ENCODE measurements at regions not wholly inside any gene's neighbourhood (a gene's known extent, or its start where the extent isn't known, plus 50 kb on each side); places are given as distances from the start of the nearest gene placed in this dataset.

GRCh38 chr3:106004826-106005225 is 136.0 kb upstream of the CBLB start:
- peak overlapping the region; percentile 69 for H3K27ac ChIP-seq
- no peaks in the 10 kb centered on the region for H3K9me2 ChIP-seq (replicated peaks; ENCODE audit: insufficient read depth)
- H3K4me3 ChIP-seq: no peak overlapping the region
- whole genome bisulfite sequencing (ENCODE audit: low lambda C conversion rate, missing lambda C conversion rate): 92% methylated on average over 3 of the region's 3 CpGs
- no peaks in the 10 kb centered on the region for H3K9me3 ChIP-seq (ENCODE audit: low read depth)
- no peaks in the 10 kb centered on the region for H4K20me1 ChIP-seq (ENCODE audit: insufficient read depth, poor library complexity, severe bottlenecking)
- peak overlapping the region; percentile 42 for H3K4me2 ChIP-seq
- H3K36me3 ChIP-seq (replicated peaks; ENCODE audit: insufficient read depth, low read depth): no peaks in the 10 kb centered on the region
- no peaks in the 10 kb centered on the region for H3K79me2 ChIP-seq
- H3K4me1 ChIP-seq (ENCODE audit: insufficient read depth): no peaks in the 10 kb centered on the region
- no peaks in the 10 kb centered on the region for H3K27me3 ChIP-seq
- TF ChIP-seq EZH2 (IDR thresholded peaks at IDR 0.05; ENCODE audit: borderline replicate concordance): no peak
- TF ChIP-seq CTCF (IDR thresholded peaks at IDR 0.05; ENCODE audit: poor library complexity): no peak
- no peak for TF ChIP-seq EZH2phosphoT487 (IDR thresholded peaks at IDR 0.05; ENCODE audit: low read depth, severe bottlenecking, unreplicated experiment)
- H2AFZ ChIP-seq: no peak overlapping the region
- DNase-seq (ENCODE audit: low spot score): no peak

GRCh38 chr3:106006001-106006400 is 137.2 kb upstream of the CBLB start:
- H2AFZ ChIP-seq: no peak overlapping the region
- no peak overlapping the region for H3K4me3 ChIP-seq
- no peaks in the 10 kb centered on the region for H3K9me3 ChIP-seq (ENCODE audit: low read depth)
- H3K9me2 ChIP-seq (replicated peaks; ENCODE audit: insufficient read depth): no peaks in the 10 kb centered on the region
- no peaks in the 10 kb centered on the region for H3K36me3 ChIP-seq (replicated peaks; ENCODE audit: insufficient read depth, low read depth)
- H3K27me3 ChIP-seq: no peaks in the 10 kb centered on the region
- no peak overlapping the region for H3K27ac ChIP-seq
- WGBS (ENCODE audit: low lambda C conversion rate, missing lambda C conversion rate): 87% methylated on average over 5 of the region's 5 CpGs
- no peaks in the 10 kb centered on the region for H3K79me2 ChIP-seq
- H3K4me1 ChIP-seq (ENCODE audit: insufficient read depth): no peaks in the 10 kb centered on the region
- DNase-seq (ENCODE audit: low spot score): no peak
- no peak for TF ChIP-seq EZH2phosphoT487 (IDR thresholded peaks at IDR 0.05; ENCODE audit: low read depth, severe bottlenecking, unreplicated experiment)
- no peak for TF ChIP-seq EZH2 (IDR thresholded peaks at IDR 0.05; ENCODE audit: borderline replicate concordance)
- TF ChIP-seq CTCF (IDR thresholded peaks at IDR 0.05; ENCODE audit: poor library complexity): no peak
- no peak overlapping the region for H3K4me2 ChIP-seq
- H4K20me1 ChIP-seq (ENCODE audit: insufficient read depth, poor library complexity, severe bottlenecking): no peaks in the 10 kb centered on the region

- Histone ChIP-seq H3K79me2 (no peaks in the 10 kb centered on the region), H3K4me3 (no peak overlapping the region), H4K20me1 (ENCODE audit: insufficient read depth, poor library complexity, severe bottlenecking) (no peaks in the 10 kb centered on the region), H3K9me2 (replicated peaks; ENCODE audit: insufficient read depth) (no peaks in the 10 kb centered on the region), H3K9me3 (ENCODE audit: low read depth) (no peaks in the 10 kb centered on the region), H2AFZ (no peak overlapping the region), H3K27me3 (no peaks in the 10 kb centered on the region), H3K36me3 (replicated peaks; ENCODE audit: insufficient read depth, low read depth) (no peaks in the 10 kb centered on the region), H3K4me1 (ENCODE audit: insufficient read depth) (no peaks in the 10 kb centered on the region), H3K4me2 (no peak overlapping the region), H3K27ac (no peak overlapping the region)
- TF ChIP-seq CTCF (IDR thresholded peaks at IDR 0.05; ENCODE audit: poor library complexity) (no peak), EZH2phosphoT487 (IDR thresholded peaks at IDR 0.05; ENCODE audit: low read depth, severe bottlenecking, unreplicated experiment) (no peak), EZH2 (IDR thresholded peaks at IDR 0.05; ENCODE audit: borderline replicate concordance) (no peak)
- WGBS (ENCODE audit: low lambda C conversion rate, missing lambda C conversion rate): 84% methylated on average over 2 of the region's 2 CpGs
- DNase-seq (ENCODE audit: low spot score): no peak
Observed at GRCh38 chr3:106006571-106006970, 137.8 kb upstream of the CBLB start.

- 91% methylated on average over 3 of the region's 3 CpGs for WGBS (ENCODE audit: low lambda C conversion rate, missing lambda C conversion rate)
- Histone ChIP-seq H3K4me3 (no peak overlapping the region), H4K20me1 (ENCODE audit: insufficient read depth, poor library complexity, severe bottlenecking) (no peaks in the 10 kb centered on the region), H3K79me2 (no peaks in the 10 kb centered on the region), H3K27me3 (no peaks in the 10 kb centered on the region), H3K36me3 (replicated peaks; ENCODE audit: insufficient read depth, low read depth) (no peaks in the 10 kb centered on the region), H3K9me3 (ENCODE audit: low read depth) (no peaks in the 10 kb centered on the region), H3K4me2 (no peak overlapping the region), H3K27ac (no peak overlapping the region), H3K4me1 (ENCODE audit: insufficient read depth) (no peaks in the 10 kb centered on the region), H2AFZ (no peak overlapping the region), H3K9me2 (replicated peaks; ENCODE audit: insufficient read depth) (no peaks in the 10 kb centered on the region)
- TF ChIP-seq EZH2phosphoT487 (IDR thresholded peaks at IDR 0.05; ENCODE audit: low read depth, severe bottlenecking, unreplicated experiment) (no peak), CTCF (IDR thresholded peaks at IDR 0.05; ENCODE audit: poor library complexity) (no peak), EZH2 (IDR thresholded peaks at IDR 0.05; ENCODE audit: borderline replicate concordance) (no peak)
- DNase-seq (ENCODE audit: low spot score): no peak
Observed at GRCh38 chr3:106007512-106007911, 138.7 kb upstream of the CBLB start.
